GM12865 (cell line): ENCODE measurements at regions not wholly inside any gene's neighbourhood (a gene's known extent, or its start where the extent isn't known, plus 50 kb on each side); places are given as distances from the start of the nearest gene placed in this dataset.

Source experiments
- DNase-seq: peaks from one replicate; pipeline ENCODE4 v3.0.0; 2010; ENCODE audit warnings: low read depth
- H3K4me3 ChIP-seq: 2 replicates; pipeline ENCODE4 v1.5.1; 2011; ENCODE audit warnings: mild to moderate bottlenecking, low read depth, low read length, control low read depth
- TF ChIP-seq, protein P1 (sequence below): IDR thresholded peaks from 2 replicates; pipeline ENCODE4 v1.5.1; 2011; ENCODE audit warnings: low read length, control low read depth, low read depth, inconsistent platforms; ENCODE audit not compliant: insufficient read depth; ENCODE audit errors: missing control alignments

- DNase-seq: no peak
- no peak overlapping the region for H3K4me3 ChIP-seq
- TF ChIP-seq, protein P1, sequence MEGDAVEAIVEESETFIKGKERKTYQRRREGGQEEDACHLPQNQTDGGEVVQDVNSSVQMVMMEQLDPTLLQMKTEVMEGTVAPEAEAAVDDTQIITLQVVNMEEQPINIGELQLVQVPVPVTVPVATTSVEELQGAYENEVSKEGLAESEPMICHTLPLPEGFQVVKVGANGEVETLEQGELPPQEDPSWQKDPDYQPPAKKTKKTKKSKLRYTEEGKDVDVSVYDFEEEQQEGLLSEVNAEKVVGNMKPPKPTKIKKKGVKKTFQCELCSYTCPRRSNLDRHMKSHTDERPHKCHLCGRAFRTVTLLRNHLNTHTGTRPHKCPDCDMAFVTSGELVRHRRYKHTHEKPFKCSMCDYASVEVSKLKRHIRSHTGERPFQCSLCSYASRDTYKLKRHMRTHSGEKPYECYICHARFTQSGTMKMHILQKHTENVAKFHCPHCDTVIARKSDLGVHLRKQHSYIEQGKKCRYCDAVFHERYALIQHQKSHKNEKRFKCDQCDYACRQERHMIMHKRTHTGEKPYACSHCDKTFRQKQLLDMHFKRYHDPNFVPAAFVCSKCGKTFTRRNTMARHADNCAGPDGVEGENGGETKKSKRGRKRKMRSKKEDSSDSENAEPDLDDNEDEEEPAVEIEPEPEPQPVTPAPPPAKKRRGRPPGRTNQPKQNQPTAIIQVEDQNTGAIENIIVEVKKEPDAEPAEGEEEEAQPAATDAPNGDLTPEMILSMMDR: no peak
Measured at GRCh38 chr15:70459312-70459711, 304.0 kb downstream of the UACA start.

- TF ChIP-seq, protein P1: no peak
- H3K4me3 ChIP-seq: no peak overlapping the region
- no peak for DNase-seq
Measured at GRCh38 chr15:70453766-70454165, 309.6 kb downstream of the UACA start.

DNA sequence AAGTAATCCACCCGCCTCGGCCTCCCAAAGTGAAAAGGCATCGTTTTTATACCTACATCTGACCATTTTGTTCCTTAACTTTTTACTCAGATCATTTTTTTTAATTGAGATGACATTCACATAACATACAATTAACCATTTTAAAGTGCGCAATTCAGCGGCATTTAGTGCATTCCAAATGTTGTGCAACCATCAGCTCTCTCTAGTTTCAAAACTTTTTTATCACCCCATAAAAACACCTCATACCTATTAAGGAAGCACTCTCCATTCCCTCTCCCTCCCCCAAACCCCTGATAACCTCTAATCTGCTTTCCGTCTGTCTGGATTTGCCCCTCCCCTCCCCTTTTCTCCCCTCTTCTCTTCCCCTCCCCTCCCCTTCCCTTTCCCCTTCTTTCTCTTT, 310.1 kb downstream of the UACA start:
- TF ChIP-seq, protein P1: no peak
- no peak for DNase-seq
- no peak overlapping the region for H3K4me3 ChIP-seq

DNA sequence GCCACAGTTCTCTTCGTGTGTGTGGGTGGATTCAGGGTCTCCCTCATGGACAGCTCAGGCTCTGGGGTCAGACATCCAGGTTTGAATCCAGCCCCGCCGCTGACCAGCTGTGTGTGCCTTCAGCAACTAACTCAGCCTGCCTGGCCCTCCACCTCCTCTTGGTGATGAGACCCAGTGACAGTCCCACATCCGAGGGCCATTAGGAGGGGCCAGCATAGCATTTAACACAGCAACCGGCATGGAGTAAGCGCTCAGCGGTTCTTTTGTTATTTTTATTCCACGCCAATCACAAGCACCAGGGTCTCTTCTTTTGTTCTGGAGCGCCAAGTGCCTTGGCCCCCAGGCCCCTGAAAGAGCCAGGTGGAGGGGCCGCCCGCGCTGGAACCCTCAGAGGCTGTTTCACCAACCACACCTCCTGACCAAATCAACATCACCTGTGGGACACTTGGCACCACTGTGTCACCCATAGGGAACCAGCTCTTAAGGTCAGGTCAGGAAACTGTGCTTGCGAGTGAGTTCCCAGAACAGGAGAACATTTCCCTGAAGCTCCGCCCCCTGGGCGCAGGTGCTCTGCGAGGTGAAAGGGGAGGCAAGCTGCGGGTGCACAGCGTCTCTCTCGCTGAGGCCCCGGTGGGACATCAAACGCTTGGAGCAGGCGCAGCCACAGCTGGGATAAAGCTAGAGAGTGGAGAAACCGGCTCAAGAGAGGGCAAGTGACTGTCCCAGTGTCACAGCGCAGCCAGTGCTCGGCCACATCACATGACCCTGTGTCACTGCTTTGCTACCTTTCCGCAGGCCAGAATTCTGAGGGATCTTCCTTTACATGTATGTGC, 311.3 kb downstream of the UACA start:
- H3K4me3 ChIP-seq: no peak overlapping the region
- TF ChIP-seq, protein P1: no peak
- DNase-seq: no peak

DNA sequence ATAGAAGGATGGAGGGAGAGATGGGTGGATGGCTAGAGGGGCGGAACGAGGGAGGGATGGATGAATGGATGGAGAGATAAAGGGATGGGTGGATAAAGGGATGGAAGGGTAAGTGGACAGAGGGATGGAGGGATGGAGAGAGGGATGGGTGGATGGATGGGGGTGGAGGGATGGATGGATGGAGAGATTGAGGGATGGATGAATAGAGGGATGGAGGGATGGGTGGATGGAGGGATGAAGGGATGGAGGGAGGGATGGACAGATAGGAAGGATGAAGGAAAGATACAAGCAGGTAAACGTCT, 313.3 kb downstream of the UACA start:
- H3K4me3 ChIP-seq: no peak overlapping the region
- DNase-seq: no peak
- TF ChIP-seq, protein P1: no peak

DNA sequence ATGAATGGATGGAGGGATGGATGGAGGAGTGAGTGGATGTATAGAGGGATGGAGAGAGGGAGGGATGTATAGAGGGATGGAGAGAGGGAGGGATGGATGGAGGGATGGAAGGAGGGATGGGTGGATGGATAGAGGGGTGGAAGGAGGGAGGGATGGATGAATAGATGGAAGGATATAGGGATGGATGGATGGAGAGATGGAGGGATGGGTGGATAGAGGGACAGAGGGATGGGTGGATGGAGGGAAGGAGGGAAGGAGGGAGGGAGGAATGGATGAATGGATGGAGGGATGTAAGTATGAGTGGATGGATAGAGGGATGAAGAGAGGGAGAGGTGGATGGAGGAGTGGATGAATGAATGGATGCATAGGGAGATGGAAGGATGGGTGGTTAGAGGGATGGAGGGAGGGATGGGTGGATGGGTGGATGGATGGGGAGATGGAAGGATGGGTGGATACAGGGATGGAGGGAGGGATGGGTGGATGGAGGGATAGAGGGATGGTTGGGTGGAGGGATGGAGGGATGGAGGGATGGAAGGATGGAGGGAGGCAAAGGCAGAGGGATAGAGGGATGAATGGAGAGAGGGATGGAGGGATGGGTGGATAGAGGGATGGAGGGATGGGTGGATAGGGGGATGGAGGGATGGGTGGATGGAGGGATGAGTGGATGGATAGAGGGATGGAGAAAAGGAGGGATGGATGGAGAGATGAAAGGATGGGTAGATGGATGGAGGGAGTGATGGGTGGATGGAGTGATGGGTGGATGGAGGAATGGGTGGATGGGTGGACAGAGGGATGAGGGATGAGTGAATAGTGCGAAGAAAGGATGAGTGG, 313.8 kb downstream of the UACA start:
- TF ChIP-seq, protein P1: no peak
- H3K4me3 ChIP-seq: no peak overlapping the region
- DNase-seq: no peak
